ENCODE measurements at regions not wholly inside any gene's neighbourhood (a gene's known extent, or its start where the extent isn't known, plus 50 kb on each side); places are given as distances from the start of the nearest gene placed in this dataset.
"Not testable (repeated sequence)": the region's sequence is repeated elsewhere in the genome, so short reads cannot be mapped to it uniquely, and the experiment has no call there.

DNA sequence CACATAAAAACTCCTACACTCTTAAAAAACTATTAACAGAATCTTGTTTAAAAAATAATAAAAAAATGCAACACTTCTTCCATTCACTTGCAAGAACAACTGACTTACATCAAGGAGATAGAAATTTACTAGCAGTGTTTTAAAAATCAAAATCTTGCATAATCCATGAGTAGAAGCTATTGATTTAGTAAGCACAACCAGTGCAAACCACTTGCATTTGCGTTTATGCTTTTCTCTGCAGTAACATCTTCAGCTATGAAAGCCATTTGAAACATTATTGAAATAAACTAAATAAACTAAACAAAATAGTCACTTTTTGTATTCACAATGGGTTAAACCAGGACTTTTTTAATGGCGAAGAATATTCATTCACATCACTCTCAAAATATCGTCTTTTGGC lies 389.2 kb upstream of the EMCN start (continued):
- no peak for TF ChIP-seq NFIC (IDR thresholded peaks at IDR 0.05; ENCODE audit: borderline replicate concordance)
- TF ChIP-seq, protein P1, sequence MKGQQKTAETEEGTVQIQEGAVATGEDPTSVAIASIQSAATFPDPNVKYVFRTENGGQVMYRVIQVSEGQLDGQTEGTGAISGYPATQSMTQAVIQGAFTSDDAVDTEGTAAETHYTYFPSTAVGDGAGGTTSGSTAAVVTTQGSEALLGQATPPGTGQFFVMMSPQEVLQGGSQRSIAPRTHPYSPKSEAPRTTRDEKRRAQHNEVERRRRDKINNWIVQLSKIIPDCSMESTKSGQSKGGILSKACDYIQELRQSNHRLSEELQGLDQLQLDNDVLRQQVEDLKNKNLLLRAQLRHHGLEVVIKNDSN (IDR thresholded peaks at IDR 0.05; ENCODE audit: borderline replicate concordance, low read depth): no peak
- TF ChIP-seq, protein P2, sequence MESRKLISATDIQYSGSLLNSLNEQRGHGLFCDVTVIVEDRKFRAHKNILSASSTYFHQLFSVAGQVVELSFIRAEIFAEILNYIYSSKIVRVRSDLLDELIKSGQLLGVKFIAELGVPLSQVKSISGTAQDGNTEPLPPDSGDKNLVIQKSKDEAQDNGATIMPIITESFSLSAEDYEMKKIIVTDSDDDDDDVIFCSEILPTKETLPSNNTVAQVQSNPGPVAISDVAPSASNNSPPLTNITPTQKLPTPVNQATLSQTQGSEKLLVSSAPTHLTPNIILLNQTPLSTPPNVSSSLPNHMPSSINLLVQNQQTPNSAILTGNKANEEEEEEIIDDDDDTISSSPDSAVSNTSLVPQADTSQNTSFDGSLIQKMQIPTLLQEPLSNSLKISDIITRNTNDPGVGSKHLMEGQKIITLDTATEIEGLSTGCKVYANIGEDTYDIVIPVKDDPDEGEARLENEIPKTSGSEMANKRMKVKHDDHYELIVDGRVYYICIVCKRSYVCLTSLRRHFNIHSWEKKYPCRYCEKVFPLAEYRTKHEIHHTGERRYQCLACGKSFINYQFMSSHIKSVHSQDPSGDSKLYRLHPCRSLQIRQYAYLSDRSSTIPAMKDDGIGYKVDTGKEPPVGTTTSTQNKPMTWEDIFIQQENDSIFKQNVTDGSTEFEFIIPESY (IDR thresholded peaks at IDR 0.05; ENCODE audit: borderline replicate concordance, low read depth): no peak

DNA sequence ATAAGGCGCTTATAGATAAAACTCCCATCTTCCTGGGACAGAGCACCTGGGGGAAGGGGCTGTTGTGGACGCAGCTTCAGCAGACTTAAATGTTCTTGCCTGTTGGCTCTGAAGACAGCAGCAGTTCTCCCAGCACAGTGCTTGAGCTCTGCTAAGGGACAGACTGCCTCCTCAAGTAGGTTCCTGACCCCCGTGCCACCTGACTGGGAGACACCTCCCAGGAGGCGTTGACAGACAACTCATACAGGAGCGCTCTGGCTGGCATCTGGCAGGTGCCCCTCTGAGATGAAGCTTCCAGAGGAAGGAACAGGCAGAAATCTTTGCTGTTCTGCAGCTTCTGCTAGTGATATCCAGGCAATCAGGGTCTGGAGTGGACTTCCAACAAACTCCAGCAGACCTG lies 383.1 kb upstream of the EMCN start:
- H3K9ac ChIP-seq; POLR2A ChIA-PET; H2AFZ ChIP-seq (ENCODE audit: low read depth); DNase-seq; H3K9me2 ChIP-seq; H3F3A ChIP-seq (replicated peaks; ENCODE audit: insufficient read depth); H3K27ac ChIP-seq (ENCODE audit: low read depth in 2 of 2, low read length in 1 of 2); H3K4me1 ChIP-seq (ENCODE audit: control insufficient read depth in 1 of 2, insufficient read depth in 2 of 2, low read depth in 1 of 2, low read length in 1 of 2); H4K20me1 ChIP-seq (ENCODE audit: insufficient read depth); H3K4me3 ChIP-seq (ENCODE audit: low read depth in 2 of 2, low read length in 1 of 2); H3K9me3 ChIP-seq; H3K27me3 ChIP-seq (ENCODE audit: insufficient read depth); H3K36me3 ChIP-seq (replicated peaks in 1 of 2; ENCODE audit: control insufficient read depth in 1 of 2, insufficient read depth in 2 of 2, low read length in 1 of 2); H3K79me2 ChIP-seq (ENCODE audit: insufficient read depth); H3K4me2 ChIP-seq: not testable (repeated sequence)
- WGBS (ENCODE audit: low lambda C conversion rate): 83% methylated on average over 4 of the region's 5 CpGs
- CTCF ChIA-PET: interaction anchor here (1.1 to 1.3 kb wide), 2 partner anchors 17 to 27 kb away, joined by 3 to 4 read pairs; no protein-coding TSS in a partner anchor

DNA sequence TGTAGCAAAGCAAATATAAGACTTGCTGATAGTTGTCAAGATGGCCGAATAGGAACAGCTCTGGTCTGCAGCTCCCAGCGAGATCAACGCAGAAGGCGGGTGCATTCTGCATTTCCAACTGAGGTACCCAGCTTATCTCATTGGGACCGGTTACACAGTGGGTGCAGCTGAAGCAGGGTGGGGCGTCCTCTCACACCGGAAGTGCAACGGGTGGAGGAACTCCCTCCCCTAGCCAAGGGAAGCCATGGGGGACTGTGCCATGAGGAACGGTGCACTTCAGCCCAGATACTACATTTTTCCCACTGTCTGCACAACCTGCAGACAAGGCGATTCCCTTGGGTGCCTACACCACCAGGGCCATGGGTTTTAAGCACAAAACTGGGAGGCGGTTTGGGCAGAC lies 382.3 kb upstream of the EMCN start:
- Histone ChIP-seq H3K9me3 (no peaks in the 10 kb centered on the region), H3K4me1 (ENCODE audit: control insufficient read depth in 1 of 2, insufficient read depth in 2 of 2, low read depth in 1 of 2, low read length in 1 of 2) (no peaks in the 10 kb centered on the region), H3K9me2 (no peaks in the 10 kb centered on the region), H4K20me1 (ENCODE audit: insufficient read depth) (no peaks in the 10 kb centered on the region), H3K4me3 (ENCODE audit: low read depth in 2 of 2, low read length in 1 of 2) (no peak overlapping the region), H3K79me2 (ENCODE audit: insufficient read depth) (no peaks in the 10 kb centered on the region), H2AFZ (ENCODE audit: low read depth) (no peak overlapping the region), H3K9ac (no peak overlapping the region), H3K27me3 (ENCODE audit: insufficient read depth) (no peaks in the 10 kb centered on the region), H3K4me2 (no peak overlapping the region), H3K27ac (ENCODE audit: low read depth in 2 of 2, low read length in 1 of 2) (no peak overlapping the region), H3K36me3 (replicated peaks in 1 of 2; ENCODE audit: control insufficient read depth in 1 of 2, insufficient read depth in 2 of 2, low read length in 1 of 2) (no peaks in the 10 kb centered on the region), H3F3A (replicated peaks; ENCODE audit: insufficient read depth) (no peaks in the 10 kb centered on the region)
- ChIA-PET CTCF (interaction anchor here (1.1 to 1.3 kb wide), 2 partner anchors 16 to 28 kb away, joined by 3 to 4 read pairs; no protein-coding TSS in a partner anchor), POLR2A (no interaction called here)
- 81% methylated on average over 10 of the region's 11 CpGs for WGBS (ENCODE audit: low lambda C conversion rate)
- DNase-seq: no peak
- TF ChIP-seq POLR2AphosphoS5 (IDR thresholded peaks at IDR 0.05; ENCODE audit: low read depth, low read length): no peak
- no peak for TF ChIP-seq GABPA (IDR thresholded peaks at IDR 0.05; ENCODE audit: low read depth)
- TF ChIP-seq GATA2 (CRISPR knock-in tag; IDR thresholded peaks at IDR 0.05): no peak
- no peak for TF ChIP-seq EZH2phosphoT487 (IDR thresholded peaks at IDR 0.05; ENCODE audit: borderline replicate concordance, low read depth)
- TF ChIP-seq RAD21 (IDR thresholded peaks at IDR 0.05; ENCODE audit: low read length): no peak
- TF ChIP-seq MEF2A (IDR thresholded peaks at IDR 0.05; ENCODE audit: borderline replicate concordance, low read depth): no peak
- TF ChIP-seq FOXJ3 (CRISPR knock-in tag; IDR thresholded peaks at IDR 0.05): no peak
- no peak for TF ChIP-seq JUND (IDR thresholded peaks at IDR 0.05)
- TF ChIP-seq, protein P3, sequence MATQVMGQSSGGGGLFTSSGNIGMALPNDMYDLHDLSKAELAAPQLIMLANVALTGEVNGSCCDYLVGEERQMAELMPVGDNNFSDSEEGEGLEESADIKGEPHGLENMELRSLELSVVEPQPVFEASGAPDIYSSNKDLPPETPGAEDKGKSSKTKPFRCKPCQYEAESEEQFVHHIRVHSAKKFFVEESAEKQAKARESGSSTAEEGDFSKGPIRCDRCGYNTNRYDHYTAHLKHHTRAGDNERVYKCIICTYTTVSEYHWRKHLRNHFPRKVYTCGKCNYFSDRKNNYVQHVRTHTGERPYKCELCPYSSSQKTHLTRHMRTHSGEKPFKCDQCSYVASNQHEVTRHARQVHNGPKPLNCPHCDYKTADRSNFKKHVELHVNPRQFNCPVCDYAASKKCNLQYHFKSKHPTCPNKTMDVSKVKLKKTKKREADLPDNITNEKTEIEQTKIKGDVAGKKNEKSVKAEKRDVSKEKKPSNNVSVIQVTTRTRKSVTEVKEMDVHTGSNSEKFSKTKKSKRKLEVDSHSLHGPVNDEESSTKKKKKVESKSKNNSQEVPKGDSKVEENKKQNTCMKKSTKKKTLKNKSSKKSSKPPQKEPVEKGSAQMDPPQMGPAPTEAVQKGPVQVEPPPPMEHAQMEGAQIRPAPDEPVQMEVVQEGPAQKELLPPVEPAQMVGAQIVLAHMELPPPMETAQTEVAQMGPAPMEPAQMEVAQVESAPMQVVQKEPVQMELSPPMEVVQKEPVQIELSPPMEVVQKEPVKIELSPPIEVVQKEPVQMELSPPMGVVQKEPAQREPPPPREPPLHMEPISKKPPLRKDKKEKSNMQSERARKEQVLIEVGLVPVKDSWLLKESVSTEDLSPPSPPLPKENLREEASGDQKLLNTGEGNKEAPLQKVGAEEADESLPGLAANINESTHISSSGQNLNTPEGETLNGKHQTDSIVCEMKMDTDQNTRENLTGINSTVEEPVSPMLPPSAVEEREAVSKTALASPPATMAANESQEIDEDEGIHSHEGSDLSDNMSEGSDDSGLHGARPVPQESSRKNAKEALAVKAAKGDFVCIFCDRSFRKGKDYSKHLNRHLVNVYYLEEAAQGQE (IDR thresholded peaks at IDR 0.05; ENCODE audit: low read depth, low read length): no peak
- no peak for TF ChIP-seq NRF1 (IDR thresholded peaks at IDR 0.05; ENCODE audit: low read depth, low read length)
- TF ChIP-seq TEAD4 (IDR thresholded peaks at IDR 0.05; ENCODE audit: borderline replicate concordance, insufficient read depth): no peak
- TF ChIP-seq, protein P2 (IDR thresholded peaks at IDR 0.05; ENCODE audit: borderline replicate concordance, low read depth): no peak
- TF ChIP-seq, protein P4, sequence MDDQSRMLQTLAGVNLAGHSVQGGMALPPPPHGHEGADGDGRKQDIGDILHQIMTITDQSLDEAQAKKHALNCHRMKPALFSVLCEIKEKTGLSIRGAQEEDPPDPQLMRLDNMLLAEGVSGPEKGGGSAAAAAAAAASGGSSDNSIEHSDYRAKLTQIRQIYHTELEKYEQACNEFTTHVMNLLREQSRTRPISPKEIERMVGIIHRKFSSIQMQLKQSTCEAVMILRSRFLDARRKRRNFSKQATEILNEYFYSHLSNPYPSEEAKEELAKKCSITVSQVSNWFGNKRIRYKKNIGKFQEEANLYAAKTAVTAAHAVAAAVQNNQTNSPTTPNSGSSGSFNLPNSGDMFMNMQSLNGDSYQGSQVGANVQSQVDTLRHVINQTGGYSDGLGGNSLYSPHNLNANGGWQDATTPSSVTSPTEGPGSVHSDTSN (IDR thresholded peaks at IDR 0.05): no peak
- no peak for TF ChIP-seq FOSL2 (IDR thresholded peaks at IDR 0.05; ENCODE audit: borderline replicate concordance, low read depth)
- TF ChIP-seq FOXM1 (IDR thresholded peaks at IDR 0.05; ENCODE audit: low read depth): no peak

Data from SK-N-SH (cell line).